GM23338 (cell line): ENCODE measurements at regions not wholly inside any gene's neighbourhood (a gene's known extent, or its start where the extent isn't known, plus 50 kb on each side); places are given as distances from the start of the nearest gene placed in this dataset.

Source experiments
- ATAC-seq: fragments of 200-7000 bp; cut with Tn5 transposase; 3 replicates; pipeline ENCODE4 v1.9.1; 2020
- DNase-seq: peaks from one replicate; pipeline ENCODE4 v3.0.0-alpha.2; 2015; ENCODE audit warnings: low spot score
- H2AFZ ChIP-seq: fragments of 200-600 bp; sonication (generic); 2 replicates; pipeline ENCODE4 v1.8.0; 2016; ENCODE audit warnings: antibody characterized with exemption, mild to moderate bottlenecking, moderate library complexity
- H3F3A ChIP-seq: fragments of 200-600 bp; sonication (generic); replicated peaks from 2 replicates; pipeline ENCODE4 v1.8.0; 2017; ENCODE audit warnings: antibody characterized with exemption, mixed run types, low read depth
- H3K27ac ChIP-seq: fragments of 200-600 bp; sonication (generic); 2 replicates; pipeline ENCODE4 v1.6.1; 2016; ENCODE audit warnings: low read depth
- H3K27me3 ChIP-seq: fragments of 200-600 bp; sonication (generic); 2 replicates; pipeline ENCODE4 v1.8.0; 2016; ENCODE audit warnings: mild to moderate bottlenecking, mixed run types, moderate library complexity; ENCODE audit not compliant: insufficient read depth
- H3K36me3 ChIP-seq: fragments of 200-600 bp; sonication (generic); 2 replicates; pipeline ENCODE4 v1.8.0; 2016; ENCODE audit warnings: mild to moderate bottlenecking; ENCODE audit not compliant: insufficient read depth
- H3K4me1 ChIP-seq: fragments of 200-600 bp; sonication (generic); 2 replicates; pipeline ENCODE4 v1.8.0; 2016; ENCODE audit warnings: mild to moderate bottlenecking, moderate library complexity; ENCODE audit not compliant: insufficient read depth
- H3K4me2 ChIP-seq: fragments of 200-600 bp; sonication (generic); 2 replicates; pipeline ENCODE4 v1.7.1; 2017; ENCODE audit warnings: mixed run types
- H3K4me3 ChIP-seq: fragments of 200-600 bp; sonication (generic); 2 replicates; pipeline ENCODE4 v1.6.1; 2016; ENCODE audit warnings: mixed run types
- H3K79me2 ChIP-seq: fragments of 200-600 bp; sonication (generic); replicated peaks from 2 replicates; pipeline ENCODE4 v1.8.0; 2017; ENCODE audit warnings: mild to moderate bottlenecking; ENCODE audit not compliant: insufficient read depth
- H3K9me2 ChIP-seq: fragments of 200-600 bp; sonication (generic); 2 replicates; pipeline ENCODE4 v1.8.0; 2017; ENCODE audit not compliant: insufficient read depth
- H4K20me1 ChIP-seq: fragments of 200-600 bp; sonication (generic); replicated peaks from 2 replicates; pipeline ENCODE4 v1.8.0; 2017; ENCODE audit warnings: mild to moderate bottlenecking; ENCODE audit not compliant: insufficient read depth
- H3K27ac Mint-ChIP-seq: 2 replicates; pipeline ENCODE4 v1.8.0; 2020; ENCODE audit warnings: inconsistent platforms, mild to moderate bottlenecking, moderate library complexity, mixed read lengths
- H3K27me3 Mint-ChIP-seq: 3 replicates; pipeline ENCODE4 v1.8.0; 2022; ENCODE audit warnings: low read depth, mild to moderate bottlenecking, moderate library complexity, mixed read lengths, inconsistent platforms; ENCODE audit not compliant: insufficient read depth, poor library complexity
- H3K36me3 Mint-ChIP-seq: 3 replicates; pipeline ENCODE4 v1.8.0; 2021; ENCODE audit warnings: low read depth, mild to moderate bottlenecking, inconsistent platforms, moderate library complexity, mixed read lengths
- H3K4me1 Mint-ChIP-seq: 3 replicates; pipeline ENCODE4 v1.8.0; 2020; ENCODE audit warnings: mild to moderate bottlenecking, inconsistent platforms, mixed read lengths
- H3K4me3 Mint-ChIP-seq: 3 replicates; pipeline ENCODE4 v1.8.0; 2021; ENCODE audit warnings: moderate library complexity, mild to moderate bottlenecking, inconsistent platforms, mixed read lengths
- H3K9me3 Mint-ChIP-seq: 3 replicates; pipeline ENCODE4 v1.8.0; 2020; ENCODE audit warnings: moderate library complexity, mild to moderate bottlenecking, inconsistent platforms, mixed read lengths
- TF ChIP-seq, protein P1 (sequence below): fragments of 250-450 bp; sonication (Bioruptor Pico); IDR thresholded peaks from 2 replicates; pipeline ENCODE4 v1.5.0; 2020; ENCODE audit warnings: mild to moderate bottlenecking, moderate library complexity
- TF ChIP-seq, protein P2 (sequence below), 2 experiments: fragments of 200-600 bp in 1 of 2; sonication (generic) in 1 of 2; conservative IDR thresholded peaks; 2 replicates each; pipeline versions ENCODE4 v1.5.1 to v1.6.1; 2016 to 2017; ENCODE audit warnings: antibody characterized with exemption in 2 of 2, low read depth in 2 of 2, mild to moderate bottlenecking in 2 of 2, moderate library complexity in 1 of 2
- TF ChIP-seq, protein P3 (sequence below): IDR thresholded peaks from one replicate; pipeline ENCODE4 v1.6.1; 2018; ENCODE audit warnings: antibody characterized with exemption; ENCODE audit not compliant: unreplicated experiment

DNA sequence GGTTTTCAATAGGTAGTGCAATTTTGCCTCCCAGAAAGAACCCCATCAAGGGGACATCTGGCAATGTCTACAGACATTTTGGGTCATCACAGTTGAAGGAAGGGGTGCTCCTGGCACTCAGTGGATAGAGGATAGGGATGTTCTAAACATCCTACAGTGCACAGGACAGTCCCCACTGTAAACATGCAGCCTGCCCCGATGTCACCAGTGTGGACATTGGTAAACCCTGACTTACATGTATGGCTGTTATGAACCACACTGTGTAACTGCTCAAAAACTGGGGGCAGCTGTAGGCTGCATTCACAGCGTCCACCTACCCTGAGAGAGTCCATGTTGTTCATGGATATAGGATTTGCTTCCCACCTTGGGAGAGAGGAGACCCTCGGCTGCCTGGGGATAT is 79.3 kb upstream of the FOXQ1 start (continued):
- TF ChIP-seq, protein P1, sequence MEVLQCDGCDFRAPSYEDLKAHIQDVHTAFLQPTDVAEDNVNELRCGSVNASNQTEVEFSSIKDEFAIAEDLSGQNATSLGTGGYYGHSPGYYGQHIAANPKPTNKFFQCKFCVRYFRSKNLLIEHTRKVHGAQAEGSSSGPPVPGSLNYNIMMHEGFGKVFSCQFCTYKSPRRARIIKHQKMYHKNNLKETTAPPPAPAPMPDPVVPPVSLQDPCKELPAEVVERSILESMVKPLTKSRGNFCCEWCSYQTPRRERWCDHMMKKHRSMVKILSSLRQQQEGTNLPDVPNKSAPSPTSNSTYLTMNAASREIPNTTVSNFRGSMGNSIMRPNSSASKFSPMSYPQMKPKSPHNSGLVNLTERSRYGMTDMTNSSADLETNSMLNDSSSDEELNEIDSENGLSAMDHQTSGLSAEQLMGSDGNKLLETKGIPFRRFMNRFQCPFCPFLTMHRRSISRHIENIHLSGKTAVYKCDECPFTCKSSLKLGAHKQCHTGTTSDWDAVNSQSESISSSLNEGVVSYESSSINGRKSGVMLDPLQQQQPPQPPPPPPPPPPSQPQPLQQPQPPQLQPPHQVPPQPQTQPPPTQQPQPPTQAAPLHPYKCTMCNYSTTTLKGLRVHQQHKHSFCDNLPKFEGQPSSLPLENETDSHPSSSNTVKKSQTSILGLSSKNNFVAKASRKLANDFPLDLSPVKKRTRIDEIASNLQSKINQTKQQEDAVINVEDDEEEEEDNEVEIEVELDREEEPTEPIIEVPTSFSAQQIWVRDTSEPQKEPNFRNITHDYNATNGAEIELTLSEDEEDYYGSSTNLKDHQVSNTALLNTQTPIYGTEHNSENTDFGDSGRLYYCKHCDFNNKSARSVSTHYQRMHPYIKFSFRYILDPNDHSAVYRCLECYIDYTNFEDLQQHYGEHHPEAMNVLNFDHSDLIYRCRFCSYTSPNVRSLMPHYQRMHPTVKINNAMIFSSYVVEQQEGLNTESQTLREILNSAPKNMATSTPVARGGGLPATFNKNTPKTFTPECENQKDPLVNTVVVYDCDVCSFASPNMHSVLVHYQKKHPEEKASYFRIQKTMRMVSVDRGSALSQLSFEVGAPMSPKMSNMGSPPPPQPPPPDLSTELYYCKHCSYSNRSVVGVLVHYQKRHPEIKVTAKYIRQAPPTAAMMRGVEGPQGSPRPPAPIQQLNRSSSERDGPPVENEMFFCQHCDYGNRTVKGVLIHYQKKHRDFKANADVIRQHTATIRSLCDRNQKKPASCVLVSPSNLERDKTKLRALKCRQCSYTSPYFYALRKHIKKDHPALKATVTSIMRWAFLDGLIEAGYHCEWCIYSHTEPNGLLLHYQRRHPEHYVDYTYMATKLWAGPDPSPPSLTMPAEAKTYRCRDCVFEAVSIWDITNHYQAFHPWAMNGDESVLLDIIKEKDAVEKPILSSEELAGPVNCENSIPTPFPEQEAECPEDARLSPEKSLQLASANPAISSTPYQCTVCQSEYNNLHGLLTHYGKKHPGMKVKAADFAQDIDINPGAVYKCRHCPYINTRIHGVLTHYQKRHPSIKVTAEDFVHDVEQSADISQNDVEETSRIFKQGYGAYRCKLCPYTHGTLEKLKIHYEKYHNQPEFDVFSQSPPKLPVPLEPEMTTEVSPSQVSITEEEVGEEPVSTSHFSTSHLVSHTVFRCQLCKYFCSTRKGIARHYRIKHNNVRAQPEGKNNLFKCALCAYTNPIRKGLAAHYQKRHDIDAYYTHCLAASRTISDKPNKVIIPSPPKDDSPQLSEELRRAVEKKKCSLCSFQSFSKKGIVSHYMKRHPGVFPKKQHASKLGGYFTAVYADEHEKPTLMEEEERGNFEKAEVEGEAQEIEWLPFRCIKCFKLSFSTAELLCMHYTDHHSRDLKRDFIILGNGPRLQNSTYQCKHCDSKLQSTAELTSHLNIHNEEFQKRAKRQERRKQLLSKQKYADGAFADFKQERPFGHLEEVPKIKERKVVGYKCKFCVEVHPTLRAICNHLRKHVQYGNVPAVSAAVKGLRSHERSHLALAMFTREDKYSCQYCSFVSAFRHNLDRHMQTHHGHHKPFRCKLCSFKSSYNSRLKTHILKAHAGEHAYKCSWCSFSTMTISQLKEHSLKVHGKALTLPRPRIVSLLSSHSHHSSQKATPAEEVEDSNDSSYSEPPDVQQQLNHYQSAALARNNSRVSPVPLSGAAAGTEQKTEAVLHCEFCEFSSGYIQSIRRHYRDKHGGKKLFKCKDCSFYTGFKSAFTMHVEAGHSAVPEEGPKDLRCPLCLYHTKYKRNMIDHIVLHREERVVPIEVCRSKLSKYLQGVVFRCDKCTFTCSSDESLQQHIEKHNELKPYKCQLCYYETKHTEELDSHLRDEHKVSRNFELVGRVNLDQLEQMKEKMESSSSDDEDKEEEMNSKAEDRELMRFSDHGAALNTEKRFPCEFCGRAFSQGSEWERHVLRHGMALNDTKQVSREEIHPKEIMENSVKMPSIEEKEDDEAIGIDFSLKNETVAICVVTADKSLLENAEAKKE (CRISPR knock-in tag): no peak

DNA sequence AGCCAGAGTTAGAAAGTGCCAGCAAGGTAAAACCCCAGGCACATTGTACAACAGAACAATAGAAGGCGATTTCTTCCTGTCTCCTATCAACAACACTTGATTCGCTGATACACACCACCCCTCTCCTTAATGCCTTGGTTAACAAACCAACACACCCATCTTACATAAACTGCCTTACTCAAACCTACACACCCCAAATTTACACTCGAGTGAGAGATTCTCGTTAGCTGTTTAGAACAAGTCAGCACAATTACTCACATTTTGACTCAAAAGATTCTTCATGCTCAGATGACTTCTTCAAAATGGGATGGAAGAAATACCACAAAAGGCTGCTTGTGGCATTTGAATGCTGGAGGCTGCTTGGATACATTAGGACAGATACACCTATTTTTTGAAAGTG is 80.0 kb upstream of the FOXQ1 start:
- Histone ChIP-seq H4K20me1 (no peaks in the 10 kb centered on the region), H3K27ac (no peak overlapping the region), H3K36me3 (no peaks in the 10 kb centered on the region), H3K4me3 (no peak overlapping the region), H3K9me2 (no peaks in the 10 kb centered on the region), H3K27me3 (no peaks in the 10 kb centered on the region), H3K4me1 (no peaks in the 10 kb centered on the region), H3F3A (no peaks in the 10 kb centered on the region), H3K4me2 (no peak overlapping the region), H2AFZ (0 out of 2 replicates have a peak overlapping the region, but pooled peaks have one; percentile 14), H3K79me2 (no peaks in the 10 kb centered on the region)
- Mint-ChIP-seq H3K4me1 (no peaks in the 10 kb centered on the region), H3K9me3 (no peaks in the 10 kb centered on the region; the same call in 2 of the 3 replicates), H3K27me3 (peaks cover 2% of the 10 kb centered on the region), H3K36me3 (no peaks in the 10 kb centered on the region), H3K4me3 (no peak overlapping the region), H3K27ac (no peak overlapping the region)
- DNase-seq (no peak), ATAC-seq (no peak)
- TF ChIP-seq, protein P2, sequence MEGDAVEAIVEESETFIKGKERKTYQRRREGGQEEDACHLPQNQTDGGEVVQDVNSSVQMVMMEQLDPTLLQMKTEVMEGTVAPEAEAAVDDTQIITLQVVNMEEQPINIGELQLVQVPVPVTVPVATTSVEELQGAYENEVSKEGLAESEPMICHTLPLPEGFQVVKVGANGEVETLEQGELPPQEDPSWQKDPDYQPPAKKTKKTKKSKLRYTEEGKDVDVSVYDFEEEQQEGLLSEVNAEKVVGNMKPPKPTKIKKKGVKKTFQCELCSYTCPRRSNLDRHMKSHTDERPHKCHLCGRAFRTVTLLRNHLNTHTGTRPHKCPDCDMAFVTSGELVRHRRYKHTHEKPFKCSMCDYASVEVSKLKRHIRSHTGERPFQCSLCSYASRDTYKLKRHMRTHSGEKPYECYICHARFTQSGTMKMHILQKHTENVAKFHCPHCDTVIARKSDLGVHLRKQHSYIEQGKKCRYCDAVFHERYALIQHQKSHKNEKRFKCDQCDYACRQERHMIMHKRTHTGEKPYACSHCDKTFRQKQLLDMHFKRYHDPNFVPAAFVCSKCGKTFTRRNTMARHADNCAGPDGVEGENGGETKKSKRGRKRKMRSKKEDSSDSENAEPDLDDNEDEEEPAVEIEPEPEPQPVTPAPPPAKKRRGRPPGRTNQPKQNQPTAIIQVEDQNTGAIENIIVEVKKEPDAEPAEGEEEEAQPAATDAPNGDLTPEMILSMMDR (conservative IDR thresholded peaks at IDR 0.05; ENCODE audit: low read depth in 2 of 2): no peak
- TF ChIP-seq, protein P1 (CRISPR knock-in tag): no peak
- TF ChIP-seq, protein P3, sequence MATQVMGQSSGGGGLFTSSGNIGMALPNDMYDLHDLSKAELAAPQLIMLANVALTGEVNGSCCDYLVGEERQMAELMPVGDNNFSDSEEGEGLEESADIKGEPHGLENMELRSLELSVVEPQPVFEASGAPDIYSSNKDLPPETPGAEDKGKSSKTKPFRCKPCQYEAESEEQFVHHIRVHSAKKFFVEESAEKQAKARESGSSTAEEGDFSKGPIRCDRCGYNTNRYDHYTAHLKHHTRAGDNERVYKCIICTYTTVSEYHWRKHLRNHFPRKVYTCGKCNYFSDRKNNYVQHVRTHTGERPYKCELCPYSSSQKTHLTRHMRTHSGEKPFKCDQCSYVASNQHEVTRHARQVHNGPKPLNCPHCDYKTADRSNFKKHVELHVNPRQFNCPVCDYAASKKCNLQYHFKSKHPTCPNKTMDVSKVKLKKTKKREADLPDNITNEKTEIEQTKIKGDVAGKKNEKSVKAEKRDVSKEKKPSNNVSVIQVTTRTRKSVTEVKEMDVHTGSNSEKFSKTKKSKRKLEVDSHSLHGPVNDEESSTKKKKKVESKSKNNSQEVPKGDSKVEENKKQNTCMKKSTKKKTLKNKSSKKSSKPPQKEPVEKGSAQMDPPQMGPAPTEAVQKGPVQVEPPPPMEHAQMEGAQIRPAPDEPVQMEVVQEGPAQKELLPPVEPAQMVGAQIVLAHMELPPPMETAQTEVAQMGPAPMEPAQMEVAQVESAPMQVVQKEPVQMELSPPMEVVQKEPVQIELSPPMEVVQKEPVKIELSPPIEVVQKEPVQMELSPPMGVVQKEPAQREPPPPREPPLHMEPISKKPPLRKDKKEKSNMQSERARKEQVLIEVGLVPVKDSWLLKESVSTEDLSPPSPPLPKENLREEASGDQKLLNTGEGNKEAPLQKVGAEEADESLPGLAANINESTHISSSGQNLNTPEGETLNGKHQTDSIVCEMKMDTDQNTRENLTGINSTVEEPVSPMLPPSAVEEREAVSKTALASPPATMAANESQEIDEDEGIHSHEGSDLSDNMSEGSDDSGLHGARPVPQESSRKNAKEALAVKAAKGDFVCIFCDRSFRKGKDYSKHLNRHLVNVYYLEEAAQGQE: no peak
